ENCODE measurements at regions not wholly inside any gene's neighbourhood (a gene's known extent, or its start where the extent isn't known, plus 50 kb on each side); places are given as distances from the start of the nearest gene placed in this dataset.
A peak's percentile ranks its signal among the peaks of the same experiment; 100 is the strongest.

DNA sequence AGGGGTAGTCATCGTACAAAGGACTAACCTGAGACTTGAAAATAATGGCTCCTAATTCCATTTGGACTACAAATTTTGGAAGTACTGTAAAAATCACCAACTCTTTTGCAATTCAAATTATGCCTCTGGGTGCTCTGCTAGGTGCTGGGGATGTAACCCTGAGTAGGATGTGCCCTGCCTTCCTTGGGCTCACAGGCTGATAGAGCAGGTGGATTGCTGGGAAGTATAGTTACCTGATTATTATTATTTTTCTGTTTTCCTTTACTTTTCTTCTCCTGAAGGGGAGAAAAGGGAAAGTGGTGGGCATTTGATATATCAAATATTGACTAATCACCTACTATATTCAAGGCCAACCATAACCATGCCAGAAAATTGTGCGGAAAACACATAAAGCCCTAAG, 119.3 kb upstream of the RIOK3 start:
- TF ChIP-seq, protein P1, sequence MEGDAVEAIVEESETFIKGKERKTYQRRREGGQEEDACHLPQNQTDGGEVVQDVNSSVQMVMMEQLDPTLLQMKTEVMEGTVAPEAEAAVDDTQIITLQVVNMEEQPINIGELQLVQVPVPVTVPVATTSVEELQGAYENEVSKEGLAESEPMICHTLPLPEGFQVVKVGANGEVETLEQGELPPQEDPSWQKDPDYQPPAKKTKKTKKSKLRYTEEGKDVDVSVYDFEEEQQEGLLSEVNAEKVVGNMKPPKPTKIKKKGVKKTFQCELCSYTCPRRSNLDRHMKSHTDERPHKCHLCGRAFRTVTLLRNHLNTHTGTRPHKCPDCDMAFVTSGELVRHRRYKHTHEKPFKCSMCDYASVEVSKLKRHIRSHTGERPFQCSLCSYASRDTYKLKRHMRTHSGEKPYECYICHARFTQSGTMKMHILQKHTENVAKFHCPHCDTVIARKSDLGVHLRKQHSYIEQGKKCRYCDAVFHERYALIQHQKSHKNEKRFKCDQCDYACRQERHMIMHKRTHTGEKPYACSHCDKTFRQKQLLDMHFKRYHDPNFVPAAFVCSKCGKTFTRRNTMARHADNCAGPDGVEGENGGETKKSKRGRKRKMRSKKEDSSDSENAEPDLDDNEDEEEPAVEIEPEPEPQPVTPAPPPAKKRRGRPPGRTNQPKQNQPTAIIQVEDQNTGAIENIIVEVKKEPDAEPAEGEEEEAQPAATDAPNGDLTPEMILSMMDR (IDR thresholded peaks at IDR 0.05; ENCODE audit: insufficient read depth, missing control alignments) = no peak
- no peak for FAIRE-seq
- DNase-seq (ENCODE audit: insufficient read length, low spot score) = no peak

DNA sequence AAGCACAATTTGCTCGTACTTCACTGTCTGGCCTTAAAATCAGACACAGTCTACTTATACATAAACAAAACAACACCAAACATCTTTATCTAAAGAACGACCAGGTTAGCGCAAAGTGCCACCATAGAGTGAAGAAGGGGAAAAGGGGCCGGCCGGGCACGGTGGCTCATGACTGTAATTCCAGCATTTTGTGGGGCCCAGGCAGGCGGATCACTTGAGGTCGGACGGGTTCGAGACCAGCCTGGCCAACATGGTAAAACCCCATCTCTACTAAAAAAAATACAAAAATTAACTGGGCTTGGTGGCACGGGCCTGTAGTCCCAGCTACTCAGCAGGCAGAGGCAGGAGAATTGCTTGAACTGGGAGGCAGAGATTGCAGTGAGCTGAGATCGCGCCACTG, 118.5 kb upstream of the RIOK3 start:
- FAIRE-seq = no peak
- TF ChIP-seq, protein P1 (IDR thresholded peaks at IDR 0.05; ENCODE audit: insufficient read depth, missing control alignments) = no peak
- DNase-seq (ENCODE audit: insufficient read length, low spot score) = no peak

DNA sequence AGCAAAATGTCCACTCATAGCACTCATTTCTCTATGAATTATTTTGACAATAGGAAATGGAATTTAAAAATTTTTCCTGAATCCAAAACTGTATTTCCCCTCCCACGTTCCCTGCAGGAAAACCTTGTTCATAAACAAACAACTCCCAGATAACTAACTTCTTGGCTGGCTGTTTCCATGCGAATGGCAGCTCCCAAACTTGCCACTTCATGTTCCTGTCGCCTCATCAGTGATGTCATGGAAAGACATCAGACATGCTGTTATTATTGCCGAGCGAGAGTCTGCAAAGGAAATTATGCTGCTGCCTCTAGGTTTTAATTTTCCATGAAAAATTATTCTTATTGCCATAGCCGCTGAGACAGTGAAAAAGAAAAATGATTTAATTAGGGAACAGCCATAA, 117.0 kb upstream of the RIOK3 start:
- no peak for FAIRE-seq
- no peak for DNase-seq (ENCODE audit: insufficient read length, low spot score)

DNA sequence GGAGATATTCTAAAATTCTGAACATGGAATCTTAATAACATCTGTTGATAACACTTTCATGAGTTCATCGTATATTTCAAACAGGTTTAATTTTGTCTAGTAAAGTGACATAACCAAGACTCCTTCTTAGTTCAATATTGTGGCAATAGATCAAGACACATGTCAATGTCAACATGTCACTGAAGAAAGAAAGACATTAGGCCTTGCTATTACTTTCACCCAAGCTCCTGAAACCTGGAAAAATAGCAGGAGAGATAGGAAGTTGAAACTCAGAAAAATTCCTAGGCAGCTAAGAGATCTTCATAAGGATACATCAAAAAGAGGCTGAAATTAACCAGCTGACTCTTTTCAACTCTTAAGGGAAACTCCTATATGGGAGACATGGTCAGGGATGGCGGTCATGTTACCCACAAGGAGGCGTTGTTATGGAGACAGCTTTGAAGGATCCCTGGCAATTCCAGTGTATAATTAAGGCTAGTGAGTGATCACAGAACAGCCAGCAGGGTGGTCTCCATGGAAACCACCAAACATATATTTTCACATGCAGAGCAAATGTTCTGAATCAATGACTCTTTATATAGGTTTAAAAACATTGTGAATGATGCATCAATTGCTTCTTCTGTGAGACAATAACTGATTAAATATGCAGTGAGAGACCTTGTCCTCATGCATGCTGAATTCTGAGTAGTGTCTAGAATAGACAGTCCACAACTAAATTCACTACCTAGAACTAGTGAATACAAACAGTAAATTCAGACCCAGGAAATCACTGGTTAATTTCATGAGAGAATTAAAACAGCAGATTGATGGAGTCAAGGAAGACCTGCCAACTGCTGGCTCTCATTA, 115.3 kb upstream of the RIOK3 start:
- DNase-seq (ENCODE audit: insufficient read length, low spot score) = no peak
- TF ChIP-seq, protein P1 (IDR thresholded peaks at IDR 0.05; ENCODE audit: insufficient read depth, missing control alignments) = no peak
- peak; percentile 76 for FAIRE-seq

More for the DNA sequence above, 117.0 kb upstream of the RIOK3 start:
- TF ChIP-seq, protein P1 (IDR thresholded peaks at IDR 0.05; ENCODE audit: insufficient read depth, missing control alignments) = no peak

DNA sequence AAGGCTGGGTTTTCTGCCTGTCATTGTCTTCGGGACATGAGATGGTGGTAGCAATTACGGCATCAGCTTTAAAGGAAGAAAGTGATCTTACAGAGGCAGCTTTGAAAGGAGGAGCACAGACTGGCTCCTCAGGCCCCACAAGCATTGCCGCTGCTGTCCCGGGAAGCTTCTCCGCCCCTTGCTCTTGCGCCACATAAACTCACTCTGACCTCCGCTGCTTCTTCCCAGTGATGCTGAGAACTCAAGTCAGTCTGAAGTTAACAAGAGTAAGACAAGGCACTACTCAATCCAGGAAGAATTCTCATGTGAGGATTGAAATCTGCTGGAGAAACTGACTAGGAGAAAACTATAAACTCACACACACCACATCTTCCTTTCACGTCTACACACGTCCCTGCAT, 112.4 kb upstream of the RIOK3 start:
- DNase-seq (ENCODE audit: insufficient read length, low spot score) = no peak
- TF ChIP-seq, protein P1 (IDR thresholded peaks at IDR 0.05; ENCODE audit: insufficient read depth, missing control alignments) = no peak
- FAIRE-seq = no peak

DNA sequence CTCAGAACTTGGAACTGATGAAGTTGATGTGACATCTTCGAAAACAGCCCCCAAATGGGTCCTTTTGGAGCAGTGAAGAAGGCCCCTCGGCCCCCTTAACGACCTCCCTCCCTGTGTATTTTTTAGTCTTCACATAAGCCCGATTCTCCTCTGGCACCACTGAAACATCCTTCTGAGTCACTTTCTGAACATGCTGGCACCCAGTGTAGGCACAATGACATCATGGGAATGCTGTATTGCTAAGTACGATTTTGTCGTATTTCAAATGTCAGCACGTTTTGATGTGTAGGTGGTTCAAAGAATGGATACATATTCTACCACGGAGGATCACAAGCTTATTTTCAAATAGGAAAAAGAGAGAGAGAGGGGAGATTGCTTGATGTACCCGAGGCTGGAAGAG, 111.7 kb upstream of the RIOK3 start:
- TF ChIP-seq, protein P1 (IDR thresholded peaks at IDR 0.05; ENCODE audit: insufficient read depth, missing control alignments) = no peak
- no peak for FAIRE-seq

DNA sequence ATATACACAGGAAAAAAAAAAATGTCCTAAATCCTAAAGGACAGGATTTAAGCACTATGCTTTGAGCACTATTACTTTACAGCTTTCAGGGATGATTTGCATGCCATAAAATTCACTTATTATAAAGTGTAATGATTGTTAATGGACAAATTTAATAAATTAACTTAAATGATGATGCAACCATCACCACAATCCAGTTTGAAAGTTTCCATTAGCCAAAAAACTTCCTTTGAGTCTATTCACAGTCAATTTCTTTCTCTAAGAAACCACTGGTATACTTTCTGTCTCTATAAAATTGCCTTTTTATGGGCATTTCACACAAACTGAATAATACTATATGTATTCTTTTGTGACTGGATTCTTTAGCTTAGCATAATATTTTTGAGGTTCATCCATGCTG, 111.1 kb upstream of the RIOK3 start:
- DNase-seq (ENCODE audit: insufficient read length, low spot score) (no peak), FAIRE-seq (no peak)
- TF ChIP-seq, protein P1 (IDR thresholded peaks at IDR 0.05; ENCODE audit: insufficient read depth, missing control alignments) = no peak

More for the DNA sequence above, 111.7 kb upstream of the RIOK3 start:
- no peak for DNase-seq (ENCODE audit: insufficient read length, low spot score)
